ENCODE measurements at regions not wholly inside any gene's neighbourhood (a gene's known extent, or its start where the extent isn't known, plus 50 kb on each side); places are given as distances from the start of the nearest gene placed in this dataset.

GRCh38 chr18:68611311-68611710 is 103.6 kb downstream of the TMX3 start (continued):
- TF ChIP-seq CHD7 (IDR thresholded peaks at IDR 0.05; ENCODE audit: insufficient replicate concordance, low read length) (no peak), EP300 (IDR thresholded peaks at IDR 0.05; ENCODE audit: borderline replicate concordance in 1 of 2, low read depth in 2 of 2, low read length in 2 of 2) (no peak)
